K562 (cell line): ENCODE measurements at regions not wholly inside any gene's neighbourhood (a gene's known extent, or its start where the extent isn't known, plus 50 kb on each side); places are given as distances from the start of the nearest gene placed in this dataset.

Source experiments
- ATAC-seq: fragments of 200-7000 bp; cut with Tn5 transposase; 3 replicates; pipeline ENCODE4 v1.9.1; 2020; ENCODE audit warnings: moderate library complexity
- BruUV-seq: library from RNA; stranded (reverse); fragments of 400-500 nt; replicated peaks from 2 replicates; lab custom pipeline; 2021; lab: Mats Ljungman, UMichigan
- CTCF ChIA-PET: fragments of 300-600 bp; formaldehyde crosslinking; extraction: SDS; loops from one replicate; lab custom pipeline; 2021; ENCODE audit warnings: low intra/inter-chr PET ratio; lab: Yijun Ruan, JAX
- POLR2A ChIA-PET: fragments of 300-600, 350-650 bp; sonication (Branson Sonifier 250); formaldehyde crosslinking; extraction: SDS; loops from one replicate; lab custom pipeline; 2021; ENCODE audit warnings: antibody characterized with exemption, inconsistent platforms; lab: Yijun Ruan, JAX
- DNase-seq, 4 experiments: peaks; one replicate each; pipeline versions ENCODE4 v3.0.0 to v3.0.0-alpha.2; 2011 to 2018; ENCODE audit warnings: low spot score in 3 of 4, mixed read lengths in 3 of 4; ENCODE audit errors: extremely low read depth in 1 of 4
- FAIRE-seq: peaks from 2 replicates; lab custom pipeline; 2011; peaks lifted over from hg19 to GRCh38; lab: Jason Lieb, UNC
- H2AFZ ChIP-seq: 2 replicates; pipeline ENCODE4 v1.6.0; 2011; ENCODE audit warnings: low read depth, low read length, control low read depth, inconsistent platforms
- H3K27ac ChIP-seq: fragments of 200-600 bp; 3 replicates; pipeline ENCODE4 v1.8.0; 2011; ENCODE audit warnings: low read depth, mild to moderate bottlenecking, control low read depth, inconsistent platforms, low read length, moderate library complexity, mixed read lengths; ENCODE audit errors: extremely low read depth
- H3K27me3 ChIP-seq, 2 experiments: fragments of 300-600 bp in 1 of 2; 2 replicates in 1 of 2; 3 replicates in 1 of 2; pipeline versions ENCODE4 v1.6.0 to v1.8.0; 2011; ENCODE audit warnings: inconsistent platforms in 2 of 2, low read length in 2 of 2, mild to moderate bottlenecking in 1 of 2, mixed read lengths in 1 of 2, moderate library complexity in 1 of 2; ENCODE audit not compliant: control insufficient read depth in 2 of 2, insufficient read depth in 2 of 2
- H3K36me3 ChIP-seq: fragments of 300-600 bp; 3 replicates; pipeline ENCODE4 v1.8.0; 2011; ENCODE audit warnings: mild to moderate bottlenecking, low read length, inconsistent platforms; ENCODE audit not compliant: control insufficient read depth, insufficient read depth
- H3K4me1 ChIP-seq, 2 experiments: fragments of 200-600 bp in 1 of 2; replicated peaks in 1 of 2; 2 replicates in 1 of 2; 3 replicates in 1 of 2; pipeline versions ENCODE4 v1.5.1 to v1.8.0; 2011; ENCODE audit warnings: inconsistent platforms in 2 of 2, low read length in 2 of 2, mild to moderate bottlenecking in 1 of 2, mixed read lengths in 1 of 2, moderate library complexity in 1 of 2; ENCODE audit not compliant: control insufficient read depth in 2 of 2, insufficient read depth in 2 of 2
- H3K4me2 ChIP-seq: 2 replicates; pipeline ENCODE4 v1.6.1; 2011; ENCODE audit warnings: low read length, control low read depth, inconsistent platforms, mixed read lengths; ENCODE audit not compliant: insufficient read depth
- H3K4me3 ChIP-seq: fragments of 200-600 bp; sonication (generic), shearing (Covaris generic); 2 replicates; pipeline ENCODE4 v1.5.1; 2016; ENCODE audit warnings: control low read depth, inconsistent platforms
- H3K79me2 ChIP-seq: fragments of 200-600 bp; 3 replicates; pipeline ENCODE4 v1.8.0; 2011; ENCODE audit warnings: low read length, inconsistent platforms; ENCODE audit not compliant: control insufficient read depth, insufficient read depth
- H3K9ac ChIP-seq, 2 experiments: 2 replicates each; pipeline versions ENCODE4 v1.6.0 to v1.6.1; 2011; ENCODE audit warnings: low read depth in 2 of 2, low read length in 2 of 2, control low read depth in 1 of 2, inconsistent platforms in 1 of 2, mild to moderate bottlenecking in 1 of 2, mixed read lengths in 1 of 2; ENCODE audit not compliant: insufficient read depth in 1 of 2
- H3K9me1 ChIP-seq: one replicate; pipeline ENCODE4 v1.6.0; 2011; ENCODE audit warnings: inconsistent platforms, mild to moderate bottlenecking, low read length, moderate library complexity; ENCODE audit not compliant: control insufficient read depth, insufficient read depth
- H3K9me3 ChIP-seq: replicated peaks from 2 replicates; pipeline ENCODE4 v1.5.1; 2011; ENCODE audit warnings: low read depth, low read length, inconsistent platforms; ENCODE audit not compliant: control insufficient read depth, insufficient read depth
- H4K20me1 ChIP-seq: replicated peaks from 2 replicates; pipeline ENCODE4 v1.6.1; 2011; ENCODE audit warnings: low read length, inconsistent platforms, mixed read lengths; ENCODE audit not compliant: control insufficient read depth, insufficient read depth
- ASH1L ChIP-seq: fragments of 450-650 bp; IDR thresholded peaks from 2 replicates; pipeline ENCODE4 v1.6.1; 2018; ENCODE audit warnings: borderline replicate concordance, mild to moderate bottlenecking, low read depth; ENCODE audit not compliant: partially characterized antibody
- CUX1 ChIP-seq: fragments of 200-800 bp; sonication (Bioruptor generic); IDR thresholded peaks from 2 replicates; pipeline ENCODE4 v1.6.1; 2016; ENCODE audit warnings: missing genetic modification characterization, missing compliant biosample characterization
- MXI1 ChIP-seq: IDR thresholded peaks from 2 replicates; pipeline ENCODE4 v1.6.1; 2011; ENCODE audit warnings: low read depth, mild to moderate bottlenecking, improper control_type of control experiment, low read length
- ZBTB11 ChIP-seq, 3 experiments: fragments of 200-800 bp in 1 of 3; fragments of 250-450 bp in 1 of 3; fragments of 450-650 bp in 1 of 3; sonication (Bioruptor Pico) in 1 of 3; sonication (Bioruptor generic) in 1 of 3; formaldehyde crosslinking in 1 of 3; IDR thresholded peaks; 2 replicates each; pipeline versions ENCODE4 v1.6.1 to v1.8.0; 2016 to 2022; ENCODE audit warnings: mild to moderate bottlenecking in 2 of 3, missing genetic modification characterization in 2 of 3, missing compliant biosample characterization in 1 of 3, moderate library complexity in 1 of 3
- ZNF316 ChIP-seq: fragments of 450-650 bp; IDR thresholded peaks from 2 replicates; pipeline ENCODE4 v1.6.1; 2016
- ZNF41 ChIP-seq: fragments of 250-450 bp; sonication (Bioruptor Pico); conservative IDR thresholded peaks from 2 replicates; pipeline ENCODE4 v1.4.0; 2020; ENCODE audit warnings: mild to moderate bottlenecking
- ZNF507 ChIP-seq: conservative IDR thresholded peaks from 2 replicates; pipeline ENCODE4 v1.6.1; 2017; ENCODE audit warnings: missing genetic modification characterization, missing compliant biosample characterization
- WGBS: fragments of 100-300 bp; shearing (Covaris generic); methylation state at CpG from one replicate; pipeline ENCODE4 v1.1.6; 2016; ENCODE audit warnings: low coverage, mixed read lengths; ENCODE audit not compliant: insufficient coverage; ENCODE audit errors: missing lambda C conversion rate; 5-methylcytosine and 5-hydroxymethylcytosine counted together
- in situ Hi-C: fragments of 300-500 bp; cut with MboI; formaldehyde crosslinking; loops from 4 replicates; pipeline ENCODE4 v1.15.0; 2018; ENCODE audit warnings: inconsistent platforms, mixed read lengths
- intact Hi-C: fragments of 100-400 bp; cut with micrococcal nuclease; formaldehyde crosslinking; loops from 2 replicates; pipeline ENCODE4 v1.14.2; 2022

- WGBS: 7% methylated on average over 4 of the region's 4 CpGs
- DNase-seq: no peak
- FAIRE-seq: no peak
- Histone ChIP-seq H3K4me3 (no peak overlapping the region), H4K20me1 (no peaks in the 10 kb centered on the region), H3K27ac (no peak overlapping the region), H3K4me2 (no peak overlapping the region), H3K36me3 (no peaks in the 10 kb centered on the region), H3K9ac (no peak overlapping the region), H3K9me3 (no peaks in the 10 kb centered on the region), H2AFZ (no peak overlapping the region), H3K9me1 (no peaks in the 10 kb centered on the region), H3K79me2 (no peaks in the 10 kb centered on the region), H3K27me3 (no peaks in the 10 kb centered on the region), H3K4me1 (no peaks in the 10 kb centered on the region)
- TF ChIP-seq ZNF316: peak; percentile 8; the same call in 1 of the 2 replicates
- TF ChIP-seq ZNF41: no peak
- ATAC-seq: no peak
- intact Hi-C loops: no loop called here
- in situ Hi-C loops: no loop called here
- ChIA-PET CTCF (no interaction called here), POLR2A (interaction anchor here (0.6 kb wide), 1 partner anchor 19 kb away, joined by 3 read pairs; no protein-coding TSS in a partner anchor)
- no TSS peak for BruUV-seq
These were observed 568.4 kb upstream of the GCFC2 start for GRCh38 chr2:76279142-76279541.

- Histone ChIP-seq H3K9me3 (no peaks in the 10 kb centered on the region), H3K4me3 (no peak overlapping the region), H3K36me3 (no peaks in the 10 kb centered on the region), H3K4me2 (no peak overlapping the region), H3K27ac (no peak overlapping the region), H3K79me2 (no peaks in the 10 kb centered on the region), H3K9me1 (no peaks in the 10 kb centered on the region), H3K27me3 (no peaks in the 10 kb centered on the region), H3K9ac (no peak overlapping the region), H3K4me1 (no peaks in the 10 kb centered on the region), H2AFZ (no peak overlapping the region), H4K20me1 (no peaks in the 10 kb centered on the region)
- BruUV-seq: no TSS peak
- 6% methylated on average over 4 of the region's 4 CpGs for whole genome bisulfite sequencing
- CTCF ChIA-PET: no interaction called here
- POLR2A ChIA-PET: no interaction called here
- DNase-seq: no peak
- ATAC-seq: no peak
- FAIRE-seq: no peak
- intact Hi-C loops: no loop called here
- in situ Hi-C loops: no loop called here
- TF ChIP-seq CUX1 (CRISPR knock-in tag) (no peak), ZBTB11 (CRISPR knock-in tag; IDR thresholded peaks at IDR 0.05) (no peak), ASH1L (no peak), ZNF507 (tag) (no peak), MXI1 (no peak)
These were observed 565.1 kb upstream of the GCFC2 start for GRCh38 chr2:76275788-76276187.
